SK-N-SH (cell line): ENCODE measurements at regions not wholly inside any gene's neighbourhood (a gene's known extent, or its start where the extent isn't known, plus 50 kb on each side); places are given as distances from the start of the nearest gene placed in this dataset.

Source experiments
- CTCF ChIA-PET: fragments of 300-600, 350-600 bp; formaldehyde crosslinking; extraction: SDS; loops from one replicate; lab custom pipeline; 2021; lab: Yijun Ruan, JAX
- POLR2A ChIA-PET: fragments of 350-600 bp; sonication (Branson Sonifier 250); formaldehyde crosslinking; extraction: SDS; loops from one replicate; lab custom pipeline; 2020; ENCODE audit warnings: antibody characterized with exemption, inconsistent platforms; lab: Yijun Ruan, JAX
- DNase-seq: peaks from one replicate; pipeline ENCODE4 v3.0.0; 2012
- H2AFZ ChIP-seq: fragments of 200-600 bp; sonication (generic); 2 replicates; pipeline ENCODE4 v1.8.1; 2016; ENCODE audit warnings: antibody characterized with exemption, mild to moderate bottlenecking, low read depth
- H3F3A ChIP-seq: fragments of 200-600 bp; sonication (generic); replicated peaks from 2 replicates; pipeline ENCODE3; 2016; ENCODE audit warnings: antibody characterized with exemption, mild to moderate bottlenecking; ENCODE audit not compliant: insufficient read depth
- H3K27ac ChIP-seq, 2 experiments: fragments of 200-500 bp in 1 of 2; fragments of 200-600 bp in 1 of 2; sonication (Bioruptor generic) in 1 of 2; sonication (generic), shearing (Covaris generic) in 1 of 2; 2 replicates each; pipeline versions ENCODE4 v1.5.1 to v1.6.1; 2014 to 2016; ENCODE audit warnings: low read depth in 2 of 2, inconsistent platforms in 1 of 2, low read length in 1 of 2, mild to moderate bottlenecking in 1 of 2, mixed read lengths in 1 of 2
- H3K27me3 ChIP-seq: fragments of 200-600 bp; sonication (generic), shearing (Covaris generic); 2 replicates; pipeline ENCODE4 v1.6.1; 2016; ENCODE audit warnings: mixed run types; ENCODE audit not compliant: insufficient read depth
- H3K36me3 ChIP-seq, 2 experiments: fragments of 200-500 bp in 1 of 2; fragments of 200-600 bp in 1 of 2; sonication (Bioruptor generic) in 1 of 2; sonication (generic) in 1 of 2; replicated peaks in 1 of 2; 2 replicates each; pipeline versions ENCODE3 to v1.5.1; 2014 to 2016; ENCODE audit warnings: low read length in 1 of 2, mild to moderate bottlenecking in 1 of 2; ENCODE audit not compliant: insufficient read depth in 2 of 2, control insufficient read depth in 1 of 2
- H3K4me1 ChIP-seq, 2 experiments: fragments of 200-500 bp in 1 of 2; fragments of 200-600 bp in 1 of 2; sonication (Bioruptor generic) in 1 of 2; sonication (generic), shearing (Covaris generic) in 1 of 2; 2 replicates each; pipeline versions ENCODE4 v1.5.1 to v1.6.1; 2014 to 2016; ENCODE audit warnings: low read depth in 1 of 2, low read length in 1 of 2, mixed run types in 1 of 2; ENCODE audit not compliant: insufficient read depth in 2 of 2, control insufficient read depth in 1 of 2
- H3K4me2 ChIP-seq: fragments of 200-600 bp; sonication (generic), shearing (Covaris generic); 2 replicates; pipeline ENCODE4 v1.6.1; 2017; ENCODE audit warnings: mixed run types
- H3K4me3 ChIP-seq, 2 experiments: fragments of 200-500 bp in 1 of 2; fragments of 200-600 bp in 1 of 2; sonication (Bioruptor generic) in 1 of 2; sonication (generic), shearing (Covaris generic) in 1 of 2; 2 replicates each; pipeline versions ENCODE4 v1.5.1 to v1.8.1; 2014 to 2016; ENCODE audit warnings: low read depth in 2 of 2, inconsistent platforms in 1 of 2, low read length in 1 of 2, mild to moderate bottlenecking in 1 of 2, mixed read lengths in 1 of 2, moderate library complexity in 1 of 2
- H3K79me2 ChIP-seq: fragments of 200-600 bp; sonication (generic); 2 replicates; pipeline ENCODE4 v1.8.1; 2017; ENCODE audit warnings: mild to moderate bottlenecking; ENCODE audit not compliant: insufficient read depth
- H3K9ac ChIP-seq: fragments of 200-600 bp; sonication (generic); 2 replicates; pipeline ENCODE4 v1.6.1; 2017; ENCODE audit warnings: mixed run types
- H3K9me2 ChIP-seq: fragments of 200-600 bp; sonication (generic); 2 replicates; pipeline ENCODE4 v1.6.1; 2017; ENCODE audit warnings: mixed run types
- H3K9me3 ChIP-seq: fragments of 200-600 bp; sonication (generic); 2 replicates; pipeline ENCODE4 v1.6.1; 2017; ENCODE audit warnings: mixed run types, mild to moderate bottlenecking, moderate library complexity
- H4K20me1 ChIP-seq: fragments of 200-600 bp; sonication (generic); 2 replicates; pipeline ENCODE4 v1.6.1; 2017; ENCODE audit warnings: mild to moderate bottlenecking, mixed run types; ENCODE audit not compliant: insufficient read depth
- CHD2 ChIP-seq: fragments of 150-350 bp; IDR thresholded peaks from 2 replicates; pipeline ENCODE4 v1.6.1; 2018; ENCODE audit warnings: low read length; ENCODE audit not compliant: partially characterized antibody
- FOSL2 ChIP-seq: IDR thresholded peaks from 2 replicates; pipeline ENCODE4 v1.4.0; 2012; ENCODE audit warnings: low read depth, mild to moderate bottlenecking, moderate library complexity, borderline replicate concordance
- GATA2 ChIP-seq: sonication (generic); formaldehyde crosslinking; IDR thresholded peaks from 2 replicates; pipeline ENCODE4 v1.5.0; 2020; ENCODE audit warnings: mild to moderate bottlenecking, missing genetic modification reagents
- NRF1 ChIP-seq: IDR thresholded peaks from 2 replicates; pipeline ENCODE4 v1.6.1; 2012; ENCODE audit warnings: low read depth, mild to moderate bottlenecking, low read length
- RAD21 ChIP-seq: IDR thresholded peaks from 2 replicates; pipeline ENCODE4 v1.6.1; 2012; ENCODE audit warnings: mild to moderate bottlenecking, low read length
- RCOR1 ChIP-seq: fragments of 150-350 bp; IDR thresholded peaks from 2 replicates; pipeline ENCODE4 v1.6.1; 2017; ENCODE audit warnings: antibody characterized with exemption, low read length
- REST ChIP-seq: IDR thresholded peaks from 2 replicates; pipeline ENCODE4 v1.6.1; 2012; ENCODE audit warnings: mild to moderate bottlenecking, low read depth, low read length, moderate library complexity
- RFX5 ChIP-seq: IDR thresholded peaks from 2 replicates; pipeline ENCODE4 v1.6.1; 2012; ENCODE audit warnings: mild to moderate bottlenecking, improper control_type of control experiment, low read length
- RXRA ChIP-seq: IDR thresholded peaks from 2 replicates; pipeline ENCODE4 v1.4.0; 2012; ENCODE audit warnings: low read depth, mild to moderate bottlenecking, borderline replicate concordance
- SIN3A ChIP-seq: IDR thresholded peaks from 2 replicates; pipeline ENCODE4 v1.6.1; 2012; ENCODE audit warnings: low read depth, mild to moderate bottlenecking, low read length, moderate library complexity, borderline replicate concordance
- TAF1 ChIP-seq: IDR thresholded peaks from 2 replicates; pipeline ENCODE4 v1.6.1; 2012; ENCODE audit warnings: low read depth, mild to moderate bottlenecking, low read length, moderate library complexity, borderline replicate concordance
- TCF12 ChIP-seq: IDR thresholded peaks from 2 replicates; pipeline ENCODE4 v1.4.0; 2012
- TEAD4 ChIP-seq: IDR thresholded peaks from 2 replicates; pipeline ENCODE4 v1.4.0; 2012; ENCODE audit warnings: mild to moderate bottlenecking, borderline replicate concordance; ENCODE audit not compliant: insufficient read depth
- USF1 ChIP-seq: IDR thresholded peaks from 2 replicates; pipeline ENCODE4 v1.4.0; 2012; ENCODE audit warnings: low read depth, borderline replicate concordance
- WGBS: methylation state at CpG from one replicate; pipeline ENCODE4 v1.1.6; 2017; ENCODE audit warnings: low lambda C conversion rate; 5-methylcytosine and 5-hydroxymethylcytosine counted together
- TF ChIP-seq, protein P1 (sequence below): IDR thresholded peaks from 2 replicates; pipeline ENCODE4 v1.4.0; 2012; ENCODE audit warnings: low read depth
- TF ChIP-seq, protein P2 (sequence below): IDR thresholded peaks from 2 replicates; pipeline ENCODE4; 2012

GRCh38 chr13:74000876-74001275 lies 133.3 kb downstream of the KLF12 start:
- H3K9ac ChIP-seq, result no peak overlapping the region
- H3K4me2 ChIP-seq, result no peak overlapping the region
- ChIA-PET CTCF (interaction anchor here (1.3 kb wide), 1 partner anchor 21 kb away, joined by 3 read pairs; no protein-coding TSS in a partner anchor), POLR2A (no interaction called here)
- no peaks in the 10 kb centered on the region for H3K9me3 ChIP-seq
- no peaks in the 10 kb centered on the region for H3K27me3 ChIP-seq
- no peaks in the 10 kb centered on the region for H3K36me3 ChIP-seq
- H2AFZ ChIP-seq, result no peak overlapping the region
- no peak overlapping the region for H3K27ac ChIP-seq
- H4K20me1 ChIP-seq, result peaks cover 11% of the 10 kb centered on the region; the same call in 1 of the 2 replicates
- no peaks in the 10 kb centered on the region for H3K9me2 ChIP-seq
- peaks cover 19% of the 10 kb centered on the region; the same call in 1 of the 2 replicates for H3K79me2 ChIP-seq
- DNase-seq, result no peak
- no peak overlapping the region for H3K4me3 ChIP-seq
- H3K4me1 ChIP-seq, result no peaks in the 10 kb centered on the region; a peak in 1 of 4 replicates
- TF ChIP-seq TAF1 (no peak), RCOR1 (no peak), TCF12 (no peak), RXRA (no peak), SIN3A (no peak), USF1 (no peak), TEAD4 (no peak), NRF1 (no peak), GATA2 (CRISPR knock-in tag) (no peak), FOSL2 (no peak), RFX5 (no peak), REST (no peak), RAD21 (no peak), CHD2 (no peak)
- TF ChIP-seq, protein P1, sequence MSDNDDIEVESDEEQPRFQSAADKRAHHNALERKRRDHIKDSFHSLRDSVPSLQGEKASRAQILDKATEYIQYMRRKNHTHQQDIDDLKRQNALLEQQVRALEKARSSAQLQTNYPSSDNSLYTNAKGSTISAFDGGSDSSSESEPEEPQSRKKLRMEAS, result no peak
- TF ChIP-seq, protein P2, sequence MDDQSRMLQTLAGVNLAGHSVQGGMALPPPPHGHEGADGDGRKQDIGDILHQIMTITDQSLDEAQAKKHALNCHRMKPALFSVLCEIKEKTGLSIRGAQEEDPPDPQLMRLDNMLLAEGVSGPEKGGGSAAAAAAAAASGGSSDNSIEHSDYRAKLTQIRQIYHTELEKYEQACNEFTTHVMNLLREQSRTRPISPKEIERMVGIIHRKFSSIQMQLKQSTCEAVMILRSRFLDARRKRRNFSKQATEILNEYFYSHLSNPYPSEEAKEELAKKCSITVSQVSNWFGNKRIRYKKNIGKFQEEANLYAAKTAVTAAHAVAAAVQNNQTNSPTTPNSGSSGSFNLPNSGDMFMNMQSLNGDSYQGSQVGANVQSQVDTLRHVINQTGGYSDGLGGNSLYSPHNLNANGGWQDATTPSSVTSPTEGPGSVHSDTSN, result no peak
- no peaks in the 10 kb centered on the region for H3F3A ChIP-seq
- WGBS, result 82% methylated on average over 1 of the region's 1 CpG
